GM21786 (cell line): ENCODE measurements at regions not wholly inside any gene's neighbourhood (a gene's known extent, or its start where the extent isn't known, plus 50 kb on each side); places are given as distances from the start of the nearest gene placed in this dataset.
"Not testable (repeated sequence)": the region's sequence is repeated elsewhere in the genome, so short reads cannot be mapped to it uniquely, and the experiment has no call there.

Experiments
- ATAC-seq: cut with Tn5 transposase; IDR thresholded peaks from one replicate; pipeline ENCODE4 v1.9.1; 2021; ENCODE audit not compliant: unreplicated experiment

DNA sequence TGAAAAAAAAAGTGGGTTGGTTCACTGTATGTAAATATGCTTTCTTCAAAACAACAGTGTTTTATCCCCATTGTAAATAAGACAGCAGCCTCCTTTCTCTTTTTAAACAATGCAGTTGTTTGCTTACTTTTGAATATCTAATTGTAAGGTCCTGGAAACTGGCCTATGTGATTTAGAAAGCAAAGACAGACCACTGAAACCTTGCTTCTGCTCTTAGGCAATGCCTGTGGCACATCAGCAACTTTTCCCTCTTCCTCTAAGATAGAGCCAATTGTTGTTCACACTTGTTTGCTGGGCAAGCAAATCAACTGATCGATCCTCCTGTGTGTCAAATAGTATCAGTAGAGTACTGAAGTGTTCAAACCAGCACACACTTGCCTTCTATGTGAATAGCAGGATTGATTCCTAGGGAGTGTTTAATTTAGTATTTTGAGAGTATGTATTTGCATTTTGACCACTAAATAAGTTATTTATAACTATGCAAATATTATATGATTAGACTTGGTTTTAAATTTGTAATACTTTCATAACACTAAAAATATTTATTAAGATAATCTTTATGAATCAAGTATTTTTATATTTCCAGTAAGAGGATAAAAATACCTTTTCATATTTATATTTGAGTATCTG, 55.4 kb upstream of the GRPR start:
- peak; percentile 88 for ATAC-seq

DNA sequence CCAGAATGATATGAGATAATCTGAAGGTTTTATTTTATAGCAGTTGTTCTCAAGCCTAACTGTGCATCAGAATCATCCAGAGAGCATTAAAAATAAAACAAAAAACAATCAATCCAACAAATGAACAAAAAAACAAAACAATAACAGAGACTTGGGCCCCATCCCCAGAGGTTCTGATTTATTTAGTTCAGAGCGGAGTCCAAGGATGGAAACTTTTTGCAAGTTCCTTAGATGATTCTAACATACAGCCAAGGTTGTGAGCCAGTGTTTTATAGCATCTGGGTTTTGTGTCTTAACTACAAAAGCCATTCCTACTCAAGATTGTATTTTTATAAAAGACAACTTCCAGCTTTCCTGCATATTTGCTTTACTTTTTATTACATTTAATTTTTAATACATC, 59.4 kb upstream of the GRPR start:
- ATAC-seq: no peak

DNA sequence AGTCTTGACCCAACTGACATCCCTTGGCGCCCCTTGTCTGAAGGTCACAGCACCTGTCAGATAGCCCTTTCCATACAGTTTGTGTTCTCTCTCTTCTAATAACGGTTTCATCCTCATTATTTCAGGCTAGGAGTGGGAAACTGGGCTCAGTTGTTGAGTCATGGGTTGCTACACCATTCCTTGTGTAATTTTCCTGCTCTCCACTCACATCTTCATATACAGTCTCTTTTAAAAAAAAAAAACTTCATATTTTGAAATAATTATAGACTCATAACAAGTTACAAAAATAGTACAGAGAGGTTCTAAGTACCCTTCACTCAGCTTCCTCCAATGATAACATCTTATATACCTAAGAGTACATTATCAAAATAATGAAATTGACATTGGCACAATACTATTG, 60.2 kb upstream of the GRPR start:
- no peak for ATAC-seq

DNA sequence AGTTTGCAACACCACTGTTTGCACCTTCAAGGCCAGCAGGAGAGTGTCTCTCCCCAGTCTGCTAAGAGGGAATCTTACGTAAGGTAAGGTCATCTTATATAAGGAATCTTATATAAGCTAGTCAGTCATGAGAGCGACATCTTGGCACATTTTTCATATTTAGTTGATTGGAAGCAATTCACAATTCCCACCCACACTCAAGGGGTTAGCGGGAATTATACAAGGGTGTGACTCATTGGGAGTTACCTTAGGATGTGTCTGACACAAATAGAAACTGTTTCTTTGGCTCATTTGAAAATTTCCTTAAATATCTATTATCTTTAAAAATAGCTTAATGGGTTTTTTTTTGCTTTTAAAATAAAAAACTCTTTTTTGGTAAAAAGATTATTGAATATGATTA, 62.1 kb upstream of the GRPR start:
- no peak for ATAC-seq

DNA sequence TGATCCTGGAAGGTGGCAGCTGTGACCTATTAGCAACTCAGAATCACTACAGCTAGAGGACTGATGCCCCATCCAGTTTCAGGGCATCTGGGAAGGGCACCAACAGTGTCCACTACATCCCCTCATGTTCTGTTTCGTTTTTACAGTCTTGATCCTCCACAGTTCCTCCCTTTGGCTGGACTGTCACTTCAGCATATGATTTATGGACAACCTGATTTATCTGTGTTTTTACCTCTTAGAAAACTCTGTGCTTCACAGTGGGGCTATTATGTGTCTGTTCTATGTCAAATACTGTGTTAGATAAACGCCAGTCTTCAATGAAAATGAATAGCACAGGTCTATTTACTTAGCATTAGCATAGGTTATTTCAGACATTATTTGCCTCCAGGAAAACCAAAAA, 63.1 kb upstream of the GRPR start:
- no peak for ATAC-seq

DNA sequence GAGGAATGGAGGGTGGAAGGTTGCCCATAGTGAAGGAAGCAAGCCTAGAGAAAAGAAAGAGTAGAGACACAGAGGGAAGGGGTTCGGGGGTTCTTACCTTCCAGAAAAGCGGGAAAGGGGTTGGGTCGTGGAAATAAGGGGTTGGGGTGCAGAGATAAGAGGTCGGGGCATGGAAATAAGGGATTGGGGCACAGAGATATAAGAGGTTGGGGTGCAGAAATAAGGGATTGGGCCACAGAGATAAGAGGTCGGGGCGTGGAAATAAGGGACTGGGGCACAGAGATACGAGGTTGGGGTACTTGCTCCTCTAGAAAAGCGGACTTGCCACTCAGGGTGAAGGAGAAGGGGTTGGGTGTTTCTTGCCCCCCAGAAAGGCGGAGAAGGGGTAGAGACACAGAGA, 74.2 kb upstream of the GRPR start:
- not testable (repeated sequence) for ATAC-seq

DNA sequence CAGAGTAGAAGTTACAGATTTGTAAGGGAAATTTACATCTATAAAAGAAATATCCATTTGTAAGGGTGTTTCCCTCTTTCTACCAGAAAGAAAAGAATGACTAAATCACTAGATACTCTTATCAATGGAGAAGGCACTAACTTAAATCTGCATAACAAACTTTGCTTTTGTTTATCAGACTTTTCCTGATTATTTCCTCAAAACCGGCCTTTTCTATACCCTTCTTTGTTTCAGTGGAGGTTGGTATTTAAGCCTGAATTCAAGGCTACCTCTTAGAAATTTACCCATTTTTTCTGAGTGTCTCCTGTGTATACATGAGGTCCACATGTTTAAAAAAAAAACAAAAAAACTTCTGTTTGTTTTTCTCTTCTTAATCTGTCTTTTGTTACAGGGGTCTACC, 80.4 kb upstream of the GRPR start:
- ATAC-seq: no peak

DNA sequence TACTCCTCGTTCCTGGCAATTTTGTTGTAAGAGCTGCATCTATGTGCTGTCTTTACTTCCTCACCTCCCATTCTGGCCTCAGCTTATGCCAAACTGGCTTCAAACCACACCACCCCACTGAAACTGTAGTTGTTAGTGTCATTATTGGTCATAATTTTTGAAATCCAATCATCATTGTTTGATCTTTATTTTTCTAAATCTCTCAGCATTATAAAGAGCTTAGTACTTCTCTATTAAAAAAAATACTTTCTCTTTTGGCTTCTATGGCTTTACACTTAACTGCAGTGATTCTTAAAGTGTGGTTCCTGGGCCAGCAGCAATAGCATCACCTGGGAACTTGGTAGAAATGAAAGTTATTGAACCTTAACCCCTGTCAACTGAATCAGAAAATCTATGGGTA, 83.5 kb upstream of the GRPR start:
- peak; percentile 43 for ATAC-seq

DNA sequence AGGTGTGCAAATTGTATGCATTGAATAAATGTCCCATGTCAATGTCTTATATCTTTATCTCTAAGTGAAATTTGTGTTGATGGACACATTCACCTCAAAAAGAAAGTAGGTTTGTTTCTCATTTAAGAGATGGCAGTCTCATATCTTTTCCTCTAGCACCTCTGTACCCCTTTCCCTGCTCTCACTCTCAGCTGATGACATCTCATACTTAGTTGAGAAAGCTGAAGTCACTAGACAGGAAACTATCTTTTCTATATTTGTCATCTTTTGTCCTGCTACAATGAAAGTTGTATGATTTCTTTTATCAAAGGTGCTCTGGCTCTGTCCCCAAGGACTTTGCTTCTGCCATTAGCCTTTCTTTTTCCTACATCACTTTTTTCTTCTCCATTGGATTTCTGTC, 84.0 kb upstream of the GRPR start:
- ATAC-seq: peak; percentile 80

DNA sequence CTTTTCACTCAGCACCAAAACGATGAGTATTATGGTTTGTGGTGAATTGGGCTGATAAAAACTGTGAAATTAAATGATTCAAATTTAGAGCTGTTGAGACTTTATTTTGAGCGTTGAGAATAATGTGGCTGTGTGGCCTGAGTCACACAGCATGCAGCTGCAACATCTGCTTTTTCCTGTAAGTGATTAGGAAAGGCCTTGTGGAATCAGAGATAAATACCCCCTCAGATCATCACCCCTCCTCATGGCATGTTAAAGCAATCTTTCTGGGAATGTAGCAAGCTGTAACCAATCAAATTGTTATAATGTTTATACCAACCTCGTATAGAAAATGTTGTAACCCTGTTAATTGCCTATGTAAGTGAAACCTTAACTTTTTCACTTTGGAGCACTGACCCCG, 90.0 kb upstream of the GRPR start:
- ATAC-seq: no peak

DNA sequence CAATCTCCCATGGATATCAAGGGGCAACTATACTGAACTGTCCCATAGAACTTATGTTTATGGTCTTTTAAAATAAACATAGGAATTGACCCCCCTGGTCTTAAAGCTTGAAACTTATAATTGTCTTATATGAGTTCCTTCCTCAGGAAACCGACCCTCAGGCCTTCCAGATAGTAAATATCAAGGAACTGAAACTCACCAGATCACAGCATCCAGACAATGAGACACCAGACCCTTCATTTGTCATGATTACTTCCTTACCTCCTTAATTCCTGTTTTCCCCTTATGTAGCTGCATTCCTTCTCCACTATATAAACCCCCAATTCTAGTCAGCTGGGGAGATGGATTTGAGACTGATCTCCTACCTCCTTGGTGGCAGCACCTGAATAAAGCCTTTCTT, 94.8 kb upstream of the GRPR start:
- no peak for ATAC-seq

DNA sequence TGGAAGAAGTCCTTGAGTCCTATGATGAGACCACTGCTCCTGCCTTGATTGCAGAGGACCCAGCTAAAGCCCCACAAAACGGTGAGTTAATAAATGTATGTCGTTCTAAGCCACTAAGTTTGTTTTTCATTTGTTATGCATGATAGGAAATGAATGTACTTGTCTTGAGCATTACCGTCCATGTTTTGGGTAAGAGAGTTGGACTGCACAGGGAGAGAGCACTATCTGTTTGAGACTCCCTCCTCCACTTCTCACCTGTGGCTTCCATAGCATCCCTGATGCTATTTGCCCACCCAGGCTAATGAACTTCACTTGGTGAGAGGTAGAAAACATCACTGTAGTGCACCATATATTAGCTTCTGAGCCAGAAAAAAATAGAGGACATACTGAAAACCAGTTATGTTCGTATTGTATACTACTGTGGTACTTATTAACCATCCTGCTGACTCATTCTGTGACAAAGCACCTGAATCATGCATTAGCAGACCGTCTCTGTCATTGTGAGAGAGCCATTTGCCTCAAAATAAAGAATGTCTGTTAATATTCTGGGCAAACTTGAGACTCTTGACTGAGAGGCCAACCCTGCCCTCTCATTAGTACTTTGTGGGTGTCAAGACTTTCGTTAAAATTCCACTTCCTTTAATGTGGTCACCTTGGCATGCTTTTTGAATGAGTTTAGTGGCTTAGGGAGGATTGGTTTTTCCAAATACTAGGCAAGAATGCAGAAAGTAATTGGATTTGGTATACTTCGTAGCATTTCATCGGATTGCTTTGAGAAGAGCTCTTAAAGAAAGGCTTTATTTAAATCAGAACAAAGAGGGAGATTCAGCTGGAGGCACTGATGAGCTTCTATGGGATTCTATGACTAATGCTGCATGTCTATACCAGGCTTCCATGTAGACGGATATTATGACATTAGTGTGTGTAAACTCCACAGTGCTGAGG, 99.3 kb upstream of the GRPR start:
- peak; percentile 97 for ATAC-seq

DNA sequence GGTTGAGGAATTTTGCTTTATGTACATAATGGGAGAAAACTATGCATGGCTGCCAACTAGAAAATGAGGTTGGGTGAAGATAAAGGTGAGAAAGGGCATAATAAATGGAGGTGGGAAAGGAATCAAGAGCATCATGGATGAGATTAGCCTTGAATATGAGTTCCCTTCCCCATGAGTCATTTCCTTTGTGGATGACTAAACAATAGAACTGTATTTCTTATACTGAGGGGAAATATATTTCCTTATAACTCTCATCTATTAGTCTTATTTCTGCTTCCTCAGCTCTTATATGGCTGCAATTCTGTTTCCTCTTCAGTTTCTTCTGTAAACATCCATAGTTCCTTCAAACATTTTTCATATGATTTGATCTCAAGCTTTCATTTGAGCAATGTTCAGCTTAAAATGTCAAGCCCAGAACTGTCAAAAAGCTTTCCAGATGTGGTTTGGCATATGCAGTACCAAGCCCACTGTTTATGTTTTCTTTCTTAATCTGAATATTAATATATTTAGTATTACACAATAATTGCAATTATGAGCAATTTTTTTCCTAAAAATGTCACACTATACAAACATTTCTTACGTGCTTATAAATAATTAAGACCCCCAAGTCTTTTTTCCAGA, 100.7 kb upstream of the GRPR start:
- no peak for ATAC-seq

DNA sequence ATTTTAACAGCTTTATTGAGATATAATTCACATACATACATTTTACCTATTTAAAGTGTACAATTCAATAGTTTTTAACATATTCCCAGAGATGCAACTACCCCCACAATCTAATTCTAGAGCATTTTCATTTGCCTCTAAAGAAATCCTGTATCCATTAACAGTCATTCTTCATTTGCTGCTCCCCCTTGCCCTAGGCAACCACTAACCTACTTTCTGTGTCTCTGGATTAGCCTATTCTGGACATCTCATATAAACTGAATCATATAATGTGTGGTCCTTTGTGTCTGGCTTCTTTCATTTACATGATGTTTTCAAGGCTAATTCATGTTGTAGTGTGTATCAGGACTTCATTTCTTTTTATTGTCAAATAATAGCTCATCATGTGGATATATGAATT, 105.1 kb upstream of the GRPR start:
- no peak for ATAC-seq

DNA sequence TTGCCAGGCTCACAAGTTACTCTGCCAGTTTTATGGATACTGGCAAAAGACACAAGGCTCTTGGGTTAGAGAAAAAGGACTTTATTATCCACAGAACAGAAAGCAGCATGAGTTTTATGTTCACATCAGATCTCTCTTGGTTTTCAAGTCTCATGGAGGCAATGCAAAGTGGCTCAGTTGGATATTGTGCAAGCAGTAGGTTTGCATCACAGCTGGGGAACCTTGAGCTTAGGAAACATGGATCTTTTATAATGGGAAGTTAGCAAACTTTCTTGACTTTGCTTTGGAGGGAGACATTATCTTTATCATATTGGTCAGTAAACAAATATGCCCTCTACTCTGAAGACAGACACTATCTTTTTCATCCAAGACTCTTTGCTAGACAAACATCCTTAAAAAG, 109.2 kb upstream of the GRPR start:
- ATAC-seq: no peak

DNA sequence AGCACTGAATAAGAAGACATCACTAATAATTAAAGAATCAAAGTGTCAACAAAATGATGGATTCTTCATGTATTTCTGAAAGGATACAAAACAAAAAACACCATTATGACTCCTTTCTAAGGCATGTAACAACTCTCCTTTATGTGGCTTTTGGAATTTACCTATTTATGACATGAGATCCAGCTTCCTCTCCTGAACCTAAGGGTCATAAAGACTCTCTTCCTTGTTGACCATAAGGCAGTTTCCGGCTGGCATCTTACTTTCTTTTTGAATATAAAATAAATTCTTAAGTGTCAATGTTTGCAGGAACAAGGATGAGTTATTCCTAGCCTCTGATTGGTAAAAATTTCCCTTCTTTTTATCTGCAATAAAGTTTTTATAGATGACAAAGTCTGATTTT, 111.1 kb upstream of the GRPR start:
- no peak for ATAC-seq

DNA sequence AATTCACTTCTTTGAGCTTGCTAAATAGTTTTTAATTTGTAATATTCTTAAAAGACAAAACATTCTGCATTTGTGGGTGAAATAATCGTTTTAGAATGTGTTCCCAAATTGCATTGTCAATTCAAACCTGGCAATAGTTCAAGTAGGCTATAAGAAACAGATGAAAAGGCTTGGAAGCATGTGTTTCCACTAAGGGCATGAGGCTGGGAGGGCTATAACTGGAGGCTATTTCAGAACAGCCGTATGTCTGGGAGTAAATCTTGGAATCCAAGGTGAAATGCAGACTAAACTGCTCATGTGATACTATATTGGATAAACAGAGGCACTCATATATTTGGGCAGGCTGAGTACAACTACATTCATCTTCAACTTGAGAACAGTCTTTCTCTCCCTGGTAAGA, 117.4 kb upstream of the GRPR start:
- ATAC-seq: no peak

DNA sequence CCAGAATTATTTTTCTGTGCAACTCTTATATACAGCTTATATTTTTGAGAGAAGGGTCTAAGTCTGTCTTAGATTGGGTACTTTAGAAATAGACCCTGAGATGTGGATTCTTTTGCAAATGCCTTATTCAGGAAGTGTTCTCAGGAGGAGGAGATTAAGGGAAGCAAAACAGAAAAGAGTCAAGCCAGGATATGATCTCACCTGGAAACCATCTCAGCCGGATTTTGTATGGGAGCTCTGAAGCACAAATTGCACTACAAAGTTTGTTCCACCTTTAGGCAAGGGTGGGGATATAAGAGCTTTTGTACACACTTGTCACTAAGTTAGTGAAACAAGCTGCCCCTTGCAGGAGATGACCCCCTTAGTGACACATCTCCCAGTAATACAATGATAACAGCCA, 121.2 kb upstream of the GRPR start:
- no peak for ATAC-seq

DNA sequence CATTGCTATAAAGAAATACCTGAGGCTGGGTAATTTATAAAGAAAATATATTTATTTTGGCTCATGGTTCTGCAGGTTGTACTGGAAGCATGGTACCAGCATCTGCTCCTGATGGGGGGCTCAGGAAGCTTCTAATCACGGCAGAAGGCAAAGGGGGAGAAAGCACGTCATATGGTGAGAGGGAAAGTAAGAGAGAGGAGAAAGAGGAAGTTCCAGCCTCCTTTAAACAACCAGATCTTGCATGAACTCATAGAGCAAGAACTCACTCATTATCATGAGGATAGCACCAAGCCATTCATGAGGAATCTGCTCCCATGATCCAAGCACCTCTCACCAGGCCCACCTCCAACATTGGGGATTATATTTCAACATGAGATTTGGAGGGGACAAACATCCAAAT, 125.0 kb upstream of the GRPR start:
- no peak for ATAC-seq

DNA sequence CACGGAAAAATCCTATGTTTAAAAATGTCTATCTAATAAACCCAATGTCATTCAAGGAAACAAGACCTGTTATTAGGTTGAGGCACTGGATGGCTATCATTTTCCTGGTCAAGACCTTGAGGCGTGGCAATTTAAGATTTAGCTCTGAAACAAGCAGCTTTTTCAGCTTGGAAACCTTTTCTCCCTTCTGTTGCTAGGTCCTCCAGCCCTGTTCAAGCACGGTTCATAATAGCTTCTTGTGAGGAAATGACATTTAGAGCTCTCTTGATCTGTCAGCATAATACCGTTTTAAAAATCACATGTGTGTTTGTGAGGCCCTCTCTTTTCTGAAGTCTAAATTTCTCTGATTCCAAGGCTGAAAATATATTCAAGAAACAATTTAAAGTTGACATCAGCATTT, 133.6 kb upstream of the GRPR start:
- ATAC-seq: no peak

DNA sequence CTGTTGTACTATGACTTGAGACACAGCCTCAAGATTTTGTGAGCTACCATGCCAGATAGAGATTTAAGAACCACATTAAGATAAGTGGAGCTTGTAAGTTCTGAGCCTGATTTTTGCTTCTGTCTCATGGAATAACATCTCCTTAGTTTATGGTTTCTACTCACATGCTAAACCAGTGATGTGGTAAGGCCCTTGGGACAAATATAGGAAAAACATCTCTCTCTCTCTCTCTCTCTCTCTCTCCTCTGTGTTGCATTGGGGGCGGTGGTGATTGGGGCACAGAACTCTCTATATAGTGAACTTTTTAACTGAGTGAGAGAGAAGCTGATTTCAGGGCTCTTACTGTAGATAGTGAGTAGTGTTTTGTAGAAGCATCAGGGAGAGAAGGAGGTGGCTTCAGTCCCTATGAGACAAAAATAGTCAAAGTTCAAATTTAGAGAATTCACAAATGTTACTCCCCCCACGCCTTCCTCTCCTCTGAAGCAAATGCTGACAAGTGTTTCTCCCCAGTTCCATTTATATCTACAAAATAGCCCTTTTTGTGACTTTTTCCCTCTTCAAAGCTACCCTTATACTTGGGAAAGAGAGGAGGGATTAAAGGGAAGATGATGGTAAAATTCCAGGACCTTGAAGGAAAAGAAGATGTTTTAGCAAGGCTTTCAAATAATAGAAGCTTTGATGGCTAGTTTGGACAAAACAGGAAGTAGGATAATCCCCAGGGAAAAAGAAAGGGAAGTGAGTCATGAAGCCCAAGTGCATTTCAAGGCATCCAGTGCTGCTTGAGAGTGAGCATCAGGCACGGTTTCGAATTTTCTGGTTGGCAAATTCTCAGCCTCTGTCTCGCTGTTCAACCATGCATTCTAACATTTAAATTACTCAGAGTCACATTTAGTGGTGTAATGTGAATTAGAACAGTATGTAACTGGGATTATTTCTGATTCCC, 134.3 kb upstream of the AP1S2 start:
- ATAC-seq: no peak
